ENCODE measurements at regions not wholly inside any gene's neighbourhood (a gene's known extent, or its start where the extent isn't known, plus 50 kb on each side); places are given as distances from the start of the nearest gene placed in this dataset.

- TF ChIP-seq EZH2 (IDR thresholded peaks at IDR 0.05; ENCODE audit: borderline replicate concordance, control insufficient read depth, low read depth, low read length) (no peak), E4F1 (IDR thresholded peaks at IDR 0.05; ENCODE audit: borderline replicate concordance, partially characterized antibody) (no peak), ZNF24 (IDR thresholded peaks at IDR 0.05) (no peak), TAF1 (IDR thresholded peaks at IDR 0.05; ENCODE audit: borderline replicate concordance, low read depth, low read length) (no peak), CTCF (IDR thresholded peaks at IDR 0.05 in 2 of 3, conservative IDR thresholded peaks at IDR 0.05 in 1 of 3; ENCODE audit: control insufficient read depth in 2 of 3, extremely low read depth in 1 of 3, insufficient read depth in 1 of 3, low read depth in 3 of 3, low read length in 3 of 3) (no peak), YY1 (IDR thresholded peaks at IDR 0.05; ENCODE audit: low read depth, low read length) (no peak)
Measured at GRCh38 chr12:27133022-27133590, 50.7 kb upstream of the C12orf71 start.

Data from GM12878 (cell line).